ENCODE measurements at regions not wholly inside any gene's neighbourhood (a gene's known extent, or its start where the extent isn't known, plus 50 kb on each side); places are given as distances from the start of the nearest gene placed in this dataset.

DNA sequence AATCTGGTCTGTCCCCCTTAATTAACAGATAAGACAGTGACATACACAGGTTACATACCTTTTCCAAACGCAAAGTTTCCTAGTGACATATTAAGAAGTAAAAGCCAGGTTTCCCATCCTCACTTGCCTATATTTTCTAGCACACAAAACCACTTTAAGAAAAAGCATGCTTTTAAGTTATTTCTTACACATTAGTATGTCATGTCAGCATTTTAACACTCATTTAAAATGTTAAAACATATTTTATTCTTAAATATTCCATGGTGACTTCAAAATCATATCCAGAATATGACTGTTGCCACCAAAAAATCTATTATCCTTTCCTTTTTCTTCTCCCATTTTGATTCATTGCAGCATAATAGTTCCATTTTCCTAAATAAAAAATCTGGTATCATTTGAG is 1830.2 kb downstream of the STIM2 start:
- Histone ChIP-seq H2AFZ (ENCODE audit: low read length) (no peak overlapping the region), H4K20me1 (ENCODE audit: insufficient read depth, low read depth, low read length) (no peaks in the 10 kb centered on the region), H3K27me3 (ENCODE audit: low read length) (no peaks in the 10 kb centered on the region), H3K4me3 (ENCODE audit: low read length) (no peak overlapping the region), H3K79me2 (ENCODE audit: low read length) (no peaks in the 10 kb centered on the region), H3K36me3 (ENCODE audit: insufficient read depth, low read length) (no peaks in the 10 kb centered on the region), H3K9me2 (replicated peaks; ENCODE audit: insufficient read depth, low read length) (no peaks in the 10 kb centered on the region), H3K4me2 (ENCODE audit: low read depth, low read length, poor library complexity, severe bottlenecking) (no peak overlapping the region), H3K4me1 (ENCODE audit: low read length) (no peaks in the 10 kb centered on the region), H3K9ac (ENCODE audit: low read length) (no peak overlapping the region), H3K27ac (ENCODE audit: low read length) (no peak overlapping the region), H3K9me3 (ENCODE audit: low read length) (peaks cover 11% of the 10 kb centered on the region; the same call in 1 of the 2 replicates)
- no peak for DNase-seq

DNA sequence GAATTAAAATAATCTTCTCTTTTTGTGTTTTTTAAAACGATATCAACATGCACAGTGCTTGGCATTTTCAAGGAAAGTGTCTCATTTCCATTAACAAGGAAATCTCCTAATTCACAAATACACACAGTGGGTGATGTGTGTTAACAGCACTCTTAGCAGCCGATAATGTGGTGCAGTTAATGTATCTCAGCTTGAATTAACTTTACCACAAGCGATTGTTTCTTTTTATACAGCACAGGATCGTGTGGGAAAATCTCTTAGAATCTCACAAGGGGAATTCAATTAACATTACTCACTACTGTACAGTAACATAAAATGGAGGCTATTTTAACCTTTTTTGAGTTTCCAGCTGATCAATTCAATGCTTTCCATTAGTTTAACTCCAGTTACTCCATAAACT is 1841.9 kb downstream of the STIM2 start:
- Histone ChIP-seq H3K27me3 (ENCODE audit: low read length) (no peaks in the 10 kb centered on the region), H3K9me2 (replicated peaks; ENCODE audit: insufficient read depth, low read length) (no peaks in the 10 kb centered on the region), H2AFZ (ENCODE audit: low read length) (0 out of 2 replicates have a peak overlapping the region, but pooled peaks have one; percentile 9), H3K36me3 (ENCODE audit: insufficient read depth, low read length) (no peaks in the 10 kb centered on the region), H3K9me3 (ENCODE audit: low read length) (peaks cover 39% of the 10 kb centered on the region), H3K4me1 (ENCODE audit: low read length) (no peaks in the 10 kb centered on the region), H3K79me2 (ENCODE audit: low read length) (no peaks in the 10 kb centered on the region), H3K27ac (ENCODE audit: low read length) (no peak overlapping the region), H4K20me1 (ENCODE audit: insufficient read depth, low read depth, low read length) (no peaks in the 10 kb centered on the region), H3K4me2 (ENCODE audit: low read depth, low read length, poor library complexity, severe bottlenecking) (no peak overlapping the region), H3K4me3 (ENCODE audit: low read length) (no peak overlapping the region), H3K9ac (ENCODE audit: low read length) (no peak overlapping the region)
- no peak for DNase-seq

DNA sequence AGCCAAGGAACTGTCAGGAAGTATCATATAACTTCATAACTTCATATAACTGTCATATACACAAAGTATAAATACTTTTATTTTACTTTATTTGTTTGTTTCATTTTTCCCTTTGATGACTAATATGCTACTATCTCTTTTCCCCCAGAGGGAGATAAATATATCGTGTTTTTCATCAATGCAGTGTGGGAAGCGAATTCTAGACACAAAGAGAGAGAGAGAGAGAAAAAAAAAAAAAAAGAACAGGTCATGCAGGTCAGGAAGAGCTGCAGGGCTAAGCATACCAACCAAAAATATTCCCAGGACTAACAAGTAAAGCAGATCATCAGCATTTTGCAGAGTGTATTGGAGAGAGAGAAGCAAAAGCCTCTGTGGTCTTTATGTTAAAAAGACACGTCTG is 1849.2 kb downstream of the STIM2 start:
- Histone ChIP-seq H3K9ac (ENCODE audit: low read length) (no peak overlapping the region), H4K20me1 (ENCODE audit: insufficient read depth, low read depth, low read length) (no peaks in the 10 kb centered on the region), H2AFZ (ENCODE audit: low read length) (no peak overlapping the region), H3K4me3 (ENCODE audit: low read length) (no peak overlapping the region), H3K9me2 (replicated peaks; ENCODE audit: insufficient read depth, low read length) (no peaks in the 10 kb centered on the region), H3K36me3 (ENCODE audit: insufficient read depth, low read length) (no peaks in the 10 kb centered on the region), H3K4me2 (ENCODE audit: low read depth, low read length, poor library complexity, severe bottlenecking) (no peak overlapping the region), H3K27me3 (ENCODE audit: low read length) (no peaks in the 10 kb centered on the region), H3K79me2 (ENCODE audit: low read length) (no peaks in the 10 kb centered on the region), H3K4me1 (ENCODE audit: low read length) (no peaks in the 10 kb centered on the region), H3K27ac (ENCODE audit: low read length) (no peak overlapping the region), H3K9me3 (ENCODE audit: low read length) (peaks cover 29% of the 10 kb centered on the region)
- no peak for DNase-seq

DNA sequence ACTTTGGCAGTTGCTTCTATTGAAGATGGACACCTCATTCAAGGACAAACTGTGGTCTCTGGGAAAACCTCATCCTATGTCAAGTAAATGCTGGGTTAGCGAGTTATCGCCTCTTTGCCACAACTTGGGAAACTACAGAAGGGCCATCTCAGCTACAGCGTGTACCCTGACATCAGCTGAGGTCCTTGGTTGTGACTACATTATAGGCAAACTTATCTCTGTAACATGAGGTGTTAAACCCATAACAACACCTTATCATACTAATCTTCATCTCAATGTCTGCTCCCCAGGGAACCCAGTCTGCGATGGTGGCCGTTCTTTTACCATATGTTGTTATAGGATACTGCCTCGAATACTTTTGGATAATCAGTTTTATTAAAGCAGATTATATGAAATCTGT is 1862.7 kb downstream of the STIM2 start:
- H3K9me2 ChIP-seq (replicated peaks; ENCODE audit: insufficient read depth, low read length) = no peaks in the 10 kb centered on the region
- no peak overlapping the region for H3K4me2 ChIP-seq (ENCODE audit: low read depth, low read length, poor library complexity, severe bottlenecking)
- H2AFZ ChIP-seq (ENCODE audit: low read length) = no peak overlapping the region
- H3K27me3 ChIP-seq (ENCODE audit: low read length) = no peaks in the 10 kb centered on the region
- no peaks in the 10 kb centered on the region for H3K79me2 ChIP-seq (ENCODE audit: low read length)
- DNase-seq = no peak
- H3K36me3 ChIP-seq (ENCODE audit: insufficient read depth, low read length) = no peaks in the 10 kb centered on the region
- no peaks in the 10 kb centered on the region for H4K20me1 ChIP-seq (ENCODE audit: insufficient read depth, low read depth, low read length)
- H3K9me3 ChIP-seq (ENCODE audit: low read length) = peaks cover 32% of the 10 kb centered on the region
- no peak overlapping the region for H3K4me3 ChIP-seq (ENCODE audit: low read length)
- H3K4me1 ChIP-seq (ENCODE audit: low read length) = no peaks in the 10 kb centered on the region
- H3K9ac ChIP-seq (ENCODE audit: low read length) = no peak overlapping the region
- H3K27ac ChIP-seq (ENCODE audit: low read length) = no peak overlapping the region

DNA sequence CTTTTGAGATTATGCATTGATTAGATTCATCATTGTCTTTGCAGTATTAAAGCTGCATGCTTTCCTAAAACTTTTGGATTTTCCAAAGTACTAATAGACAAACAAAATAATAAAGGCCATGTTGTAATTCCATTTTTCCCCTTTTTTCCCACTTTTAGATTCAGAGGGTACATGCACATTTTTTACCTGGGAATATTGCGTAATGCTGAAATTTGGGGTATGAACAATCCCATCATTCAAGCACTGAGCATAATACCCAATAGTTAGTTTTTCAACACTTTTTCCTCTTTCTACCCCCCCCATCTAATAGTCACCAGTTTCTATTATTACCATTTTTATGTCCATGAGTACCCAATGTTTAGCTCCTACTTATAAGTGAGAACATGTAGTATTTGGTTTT is 1863.6 kb downstream of the STIM2 start:
- H3K4me3 ChIP-seq (ENCODE audit: low read length) = no peak overlapping the region
- DNase-seq = no peak
- no peaks in the 10 kb centered on the region for H3K4me1 ChIP-seq (ENCODE audit: low read length)
- no peaks in the 10 kb centered on the region for H3K79me2 ChIP-seq (ENCODE audit: low read length)
- no peaks in the 10 kb centered on the region for H3K36me3 ChIP-seq (ENCODE audit: insufficient read depth, low read length)
- H3K27me3 ChIP-seq (ENCODE audit: low read length) = no peaks in the 10 kb centered on the region
- no peak overlapping the region for H3K9ac ChIP-seq (ENCODE audit: low read length)
- H3K27ac ChIP-seq (ENCODE audit: low read length) = no peak overlapping the region
- H3K4me2 ChIP-seq (ENCODE audit: low read depth, low read length, poor library complexity, severe bottlenecking) = no peak overlapping the region
- no peaks in the 10 kb centered on the region for H4K20me1 ChIP-seq (ENCODE audit: insufficient read depth, low read depth, low read length)
- no peaks in the 10 kb centered on the region for H3K9me2 ChIP-seq (replicated peaks; ENCODE audit: insufficient read depth, low read length)
- H2AFZ ChIP-seq (ENCODE audit: low read length) = no peak overlapping the region
- H3K9me3 ChIP-seq (ENCODE audit: low read length) = peaks cover 32% of the 10 kb centered on the region

DNA sequence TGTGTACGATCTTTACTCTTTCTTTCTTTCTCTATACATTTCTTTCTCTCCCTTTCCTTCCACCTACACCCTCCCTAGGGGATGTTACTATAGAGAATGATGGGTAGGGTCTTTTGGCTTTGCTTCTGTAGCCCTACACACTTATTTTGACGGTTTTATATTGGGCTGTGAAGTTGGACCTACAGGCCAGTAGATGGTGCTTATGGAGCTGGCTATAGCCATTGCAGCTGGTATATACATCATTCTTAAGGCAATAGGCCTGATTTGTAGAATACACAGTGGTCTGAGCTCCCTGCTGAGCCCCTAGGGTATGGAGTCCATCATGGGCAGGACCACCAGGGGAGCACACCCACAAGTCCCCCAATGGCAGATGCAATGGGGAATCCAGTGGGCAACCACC is 1869.7 kb downstream of the STIM2 start:
- no peaks in the 10 kb centered on the region for H3K79me2 ChIP-seq (ENCODE audit: low read length)
- H3K36me3 ChIP-seq (ENCODE audit: insufficient read depth, low read length) = no peaks in the 10 kb centered on the region
- no peaks in the 10 kb centered on the region for H4K20me1 ChIP-seq (ENCODE audit: insufficient read depth, low read depth, low read length)
- H3K27ac ChIP-seq (ENCODE audit: low read length) = no peak overlapping the region
- H3K4me1 ChIP-seq (ENCODE audit: low read length) = no peaks in the 10 kb centered on the region
- no peaks in the 10 kb centered on the region for H3K9me2 ChIP-seq (replicated peaks; ENCODE audit: insufficient read depth, low read length)
- no peak overlapping the region for H2AFZ ChIP-seq (ENCODE audit: low read length)
- no peaks in the 10 kb centered on the region for H3K27me3 ChIP-seq (ENCODE audit: low read length)
- H3K9ac ChIP-seq (ENCODE audit: low read length) = no peak overlapping the region
- no peak overlapping the region for H3K4me3 ChIP-seq (ENCODE audit: low read length)
- H3K9me3 ChIP-seq (ENCODE audit: low read length) = peaks cover 28% of the 10 kb centered on the region
- DNase-seq = no peak
- H3K4me2 ChIP-seq (ENCODE audit: low read depth, low read length, poor library complexity, severe bottlenecking) = no peak overlapping the region

DNA sequence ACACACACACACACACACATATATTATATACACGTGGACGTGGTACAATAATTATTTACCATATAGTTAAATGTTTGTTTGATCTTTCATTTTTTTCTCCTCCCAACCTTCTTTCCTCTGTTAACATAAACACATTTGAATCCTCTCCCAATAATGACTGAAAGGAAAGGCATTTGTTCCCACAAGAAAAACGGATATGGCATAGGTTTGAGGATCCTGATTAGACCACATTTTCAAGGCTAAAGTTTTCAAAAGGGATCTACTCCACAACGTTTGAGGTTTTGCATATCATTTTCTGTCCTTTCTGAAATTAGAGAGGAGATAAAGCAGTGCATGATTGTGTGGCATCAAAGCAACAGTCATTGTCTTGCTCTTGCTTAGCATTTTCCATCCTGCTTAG is 1883.4 kb downstream of the STIM2 start:
- Histone ChIP-seq H3K4me2 (ENCODE audit: low read depth, low read length, poor library complexity, severe bottlenecking) (no peak overlapping the region), H3K36me3 (ENCODE audit: insufficient read depth, low read length) (no peaks in the 10 kb centered on the region), H3K27me3 (ENCODE audit: low read length) (no peaks in the 10 kb centered on the region), H3K4me1 (ENCODE audit: low read length) (no peaks in the 10 kb centered on the region), H4K20me1 (ENCODE audit: insufficient read depth, low read depth, low read length) (no peaks in the 10 kb centered on the region), H3K9me3 (ENCODE audit: low read length) (peaks cover 13% of the 10 kb centered on the region), H3K9me2 (replicated peaks; ENCODE audit: insufficient read depth, low read length) (no peaks in the 10 kb centered on the region), H3K9ac (ENCODE audit: low read length) (no peak overlapping the region), H3K27ac (ENCODE audit: low read length) (no peak overlapping the region), H3K4me3 (ENCODE audit: low read length) (no peak overlapping the region), H2AFZ (ENCODE audit: low read length) (no peak overlapping the region), H3K79me2 (ENCODE audit: low read length) (no peaks in the 10 kb centered on the region)
- DNase-seq = no peak

DNA sequence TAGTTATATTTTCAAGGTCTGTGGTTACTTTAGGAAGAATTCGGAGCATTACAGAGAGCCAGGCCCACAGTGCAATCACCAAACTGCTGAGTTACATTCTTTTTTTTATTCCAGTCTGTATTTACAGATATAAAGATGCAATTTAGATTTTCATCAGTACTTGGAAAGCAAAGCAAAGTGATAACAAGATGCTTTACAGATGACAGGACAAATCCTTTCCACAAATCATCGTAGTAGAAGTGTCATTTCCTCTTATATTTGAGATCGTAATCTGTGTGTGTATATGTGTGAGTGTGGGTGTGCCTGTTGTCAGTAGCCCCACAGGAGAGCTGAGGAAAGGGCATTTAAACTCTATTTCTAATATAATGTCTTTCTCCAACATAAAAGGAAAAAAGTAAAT is 1893.7 kb downstream of the STIM2 start:
- H3K4me2 ChIP-seq (ENCODE audit: low read depth, low read length, poor library complexity, severe bottlenecking) = no peak overlapping the region
- no peaks in the 10 kb centered on the region for H3K79me2 ChIP-seq (ENCODE audit: low read length)
- no peak overlapping the region for H3K27ac ChIP-seq (ENCODE audit: low read length)
- no peaks in the 10 kb centered on the region for H3K36me3 ChIP-seq (ENCODE audit: insufficient read depth, low read length)
- no peaks in the 10 kb centered on the region for H3K4me1 ChIP-seq (ENCODE audit: low read length)
- H3K27me3 ChIP-seq (ENCODE audit: low read length) = no peaks in the 10 kb centered on the region
- H3K9me2 ChIP-seq (replicated peaks; ENCODE audit: insufficient read depth, low read length) = no peaks in the 10 kb centered on the region
- no peak overlapping the region for H3K9ac ChIP-seq (ENCODE audit: low read length)
- H3K9me3 ChIP-seq (ENCODE audit: low read length) = peaks cover 25% of the 10 kb centered on the region
- H4K20me1 ChIP-seq (ENCODE audit: insufficient read depth, low read depth, low read length) = no peaks in the 10 kb centered on the region
- no peak overlapping the region for H2AFZ ChIP-seq (ENCODE audit: low read length)
- no peak overlapping the region for H3K4me3 ChIP-seq (ENCODE audit: low read length)
- DNase-seq = no peak

DNA sequence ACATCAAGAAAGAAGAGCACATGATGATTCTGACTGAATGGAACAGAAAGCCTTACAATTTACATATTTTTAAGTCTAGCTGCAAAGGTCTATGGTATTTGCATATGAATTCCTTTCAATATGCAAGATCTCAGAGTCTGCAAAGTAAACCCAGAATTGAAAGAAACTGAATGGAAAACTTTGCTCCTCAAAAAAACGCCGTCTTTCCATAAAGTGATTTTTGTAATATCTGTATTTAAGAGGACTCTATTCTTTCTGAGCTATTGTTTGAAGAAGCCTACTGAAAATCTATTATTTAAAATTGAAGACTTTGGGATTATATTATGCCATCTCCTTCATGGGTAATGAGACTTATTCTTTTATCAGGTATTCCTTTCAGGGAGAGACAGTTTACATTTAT is 1894.4 kb downstream of the STIM2 start:
- no peak overlapping the region for H3K4me3 ChIP-seq (ENCODE audit: low read length)
- H2AFZ ChIP-seq (ENCODE audit: low read length) = no peak overlapping the region
- no peaks in the 10 kb centered on the region for H3K4me1 ChIP-seq (ENCODE audit: low read length)
- H3K9me3 ChIP-seq (ENCODE audit: low read length) = peaks cover 25% of the 10 kb centered on the region
- no peaks in the 10 kb centered on the region for H4K20me1 ChIP-seq (ENCODE audit: insufficient read depth, low read depth, low read length)
- H3K36me3 ChIP-seq (ENCODE audit: insufficient read depth, low read length) = no peaks in the 10 kb centered on the region
- no peaks in the 10 kb centered on the region for H3K79me2 ChIP-seq (ENCODE audit: low read length)
- H3K27me3 ChIP-seq (ENCODE audit: low read length) = no peaks in the 10 kb centered on the region
- no peak overlapping the region for H3K4me2 ChIP-seq (ENCODE audit: low read depth, low read length, poor library complexity, severe bottlenecking)
- no peak overlapping the region for H3K27ac ChIP-seq (ENCODE audit: low read length)
- no peaks in the 10 kb centered on the region for H3K9me2 ChIP-seq (replicated peaks; ENCODE audit: insufficient read depth, low read length)
- no peak overlapping the region for H3K9ac ChIP-seq (ENCODE audit: low read length)
- no peak for DNase-seq

Measured in Karpas-422 (cell line).